GM12878 (cell line): ENCODE measurements at regions not wholly inside any gene's neighbourhood (a gene's known extent, or its start where the extent isn't known, plus 50 kb on each side); places are given as distances from the start of the nearest gene placed in this dataset.

Source experiments
- ATAC-seq: fragments of 200-7000 bp; cut with Tn5 transposase; 3 replicates; pipeline ENCODE4 v1.9.1; 2020; ENCODE audit warnings: mild to moderate bottlenecking, moderate library complexity
- BruUV-seq: library from RNA; stranded (reverse); fragments of 400-500 nt; replicated peaks from 2 replicates; lab custom pipeline; 2021; lab: Mats Ljungman, UMichigan
- CTCF ChIA-PET: fragments of 300-600 bp; sonication (Branson Sonifier 250); formaldehyde crosslinking; extraction: SDS; loops from one replicate; lab custom pipeline; 2021; ENCODE audit warnings: inconsistent platforms; lab: Yijun Ruan, JAX
- POLR2A ChIA-PET: fragments of 350-600 bp; formaldehyde crosslinking; extraction: SDS; loops from one replicate; lab custom pipeline; 2021; ENCODE audit warnings: inconsistent platforms; lab: Charles Lee
- RAD21 ChIA-PET: fragments of 300-600 bp; sonication (Branson Sonifier 250); formaldehyde crosslinking; loops from one replicate; lab custom pipeline; 2023; ENCODE audit warnings: antibody characterized with exemption; ENCODE audit not compliant: unreplicated experiment; lab: Charles Lee
- SMC1A ChIA-PET: fragments of 300-600 bp; sonication (Branson Sonifier 250); formaldehyde crosslinking; loops from one replicate; lab custom pipeline; 2023; ENCODE audit not compliant: unreplicated experiment, uncharacterized antibody; lab: Charles Lee
- DNase-seq: peaks from one replicate; pipeline ENCODE4 v3.0.0-alpha.2; 2011; ENCODE audit warnings: low read depth, low spot score
- FAIRE-seq: peaks from 3 replicates; lab custom pipeline; 2011; peaks lifted over from hg19 to GRCh38; lab: Jason Lieb, UNC
- H2AFZ ChIP-seq: 2 replicates; pipeline ENCODE4 v1.6.0; 2011; ENCODE audit warnings: low read depth, low read length, control low read depth; ENCODE audit not compliant: control insufficient read depth
- H3K27ac ChIP-seq: 2 replicates; pipeline ENCODE4 v1.5.1; 2011; ENCODE audit warnings: control low read depth; ENCODE audit not compliant: control insufficient read depth, insufficient read depth
- H3K27me3 ChIP-seq, 2 experiments: replicated peaks in 1 of 2; 2 replicates each; pipeline versions ENCODE4 v1.6.0 to v1.6.1; 2011; ENCODE audit warnings: low read length in 1 of 2; ENCODE audit not compliant: control insufficient read depth in 2 of 2, insufficient read depth in 2 of 2
- H3K36me3 ChIP-seq, 2 experiments: 2 replicates each; pipeline ENCODE4 v1.5.1; 2011; ENCODE audit warnings: low read length in 1 of 2; ENCODE audit not compliant: control insufficient read depth in 2 of 2, insufficient read depth in 2 of 2
- H3K4me1 ChIP-seq: 2 replicates; pipeline ENCODE4 v1.6.1; 2011; ENCODE audit warnings: mild to moderate bottlenecking, low read length, moderate library complexity, mixed read lengths; ENCODE audit not compliant: control insufficient read depth, insufficient read depth
- H3K4me2 ChIP-seq: 2 replicates; pipeline ENCODE4 v1.6.0; 2011; ENCODE audit warnings: control low read depth; ENCODE audit not compliant: control insufficient read depth, insufficient read depth
- H3K4me3 ChIP-seq: fragments of 200-600 bp; sonication (generic); 2 replicates; pipeline ENCODE4 v1.5.1; 2016
- H3K79me2 ChIP-seq: 2 replicates; pipeline ENCODE4 v1.6.0; 2011; ENCODE audit warnings: low read length; ENCODE audit not compliant: control insufficient read depth, insufficient read depth
- H3K9ac ChIP-seq: 2 replicates; pipeline ENCODE4 v1.8.0; 2011; ENCODE audit warnings: low read length, control low read depth, mixed read lengths; ENCODE audit not compliant: control insufficient read depth, insufficient read depth
- H3K9me3 ChIP-seq: replicated peaks from 3 replicates; pipeline ENCODE4 v1.5.1; 2011; ENCODE audit warnings: mild to moderate bottlenecking, low read length; ENCODE audit not compliant: control insufficient read depth, insufficient read depth
- H4K20me1 ChIP-seq: 2 replicates; pipeline ENCODE4 v1.6.0; 2011; ENCODE audit not compliant: control insufficient read depth, insufficient read depth
- CHD4 ChIP-seq: fragments of 200-600 bp; sonication (generic); IDR thresholded peaks from 2 replicates; pipeline ENCODE4 v1.6.1; 2016; ENCODE audit warnings: mild to moderate bottlenecking
- KLF5 ChIP-seq: fragments of 450-650 bp; IDR thresholded peaks from 2 replicates; pipeline ENCODE4 v1.6.1; 2014; ENCODE audit warnings: mild to moderate bottlenecking; ENCODE audit not compliant: partially characterized antibody
- MYB ChIP-seq: fragments of 150-350 bp; IDR thresholded peaks from 2 replicates; pipeline ENCODE4 v1.6.1; 2014; ENCODE audit warnings: mild to moderate bottlenecking, low read depth, low read length, borderline replicate concordance
- PAX8 ChIP-seq: fragments of 450-650 bp; IDR thresholded peaks from 2 replicates; pipeline ENCODE4 v1.6.1; 2017; ENCODE audit warnings: mild to moderate bottlenecking, moderate library complexity
- RAD21 ChIP-seq: IDR thresholded peaks from 2 replicates; pipeline ENCODE4 v1.6.1; 2011; ENCODE audit warnings: mild to moderate bottlenecking, low read depth, low read length, moderate library complexity; ENCODE audit not compliant: insufficient read depth
- SPI1 ChIP-seq: IDR thresholded peaks from 2 replicates; pipeline ENCODE4 v1.6.1; 2011; ENCODE audit warnings: low read depth, mild to moderate bottlenecking, low read length, moderate library complexity, borderline replicate concordance; ENCODE audit not compliant: insufficient read depth
- YY1 ChIP-seq: IDR thresholded peaks from 2 replicates; pipeline ENCODE4 v1.6.1; 2011; ENCODE audit warnings: low read depth, mild to moderate bottlenecking, low read length
- ZBED1 ChIP-seq: IDR thresholded peaks from 2 replicates; pipeline ENCODE4 v1.6.1; 2016; ENCODE audit warnings: borderline replicate concordance
- WGBS: methylation state at CpG from one replicate; pipeline ENCODE4 v1.1.6; 2016; ENCODE audit warnings: low lambda C conversion rate; ENCODE audit not compliant: insufficient replicate concordance, insufficient coverage; ENCODE audit errors: missing lambda C conversion rate; 5-methylcytosine and 5-hydroxymethylcytosine counted together
- in situ Hi-C: fragments of 300-500 bp; cut with MboI; formaldehyde crosslinking; loops from 9 replicates; pipeline ENCODE4 v1.14.3; 2018; ENCODE audit warnings: mixed read lengths
- intact Hi-C: fragments of 100-400 bp; cut with micrococcal nuclease; formaldehyde crosslinking; loops from one replicate; pipeline ENCODE4 v1.14.2; 2022; ENCODE audit not compliant: unreplicated experiment

DNA sequence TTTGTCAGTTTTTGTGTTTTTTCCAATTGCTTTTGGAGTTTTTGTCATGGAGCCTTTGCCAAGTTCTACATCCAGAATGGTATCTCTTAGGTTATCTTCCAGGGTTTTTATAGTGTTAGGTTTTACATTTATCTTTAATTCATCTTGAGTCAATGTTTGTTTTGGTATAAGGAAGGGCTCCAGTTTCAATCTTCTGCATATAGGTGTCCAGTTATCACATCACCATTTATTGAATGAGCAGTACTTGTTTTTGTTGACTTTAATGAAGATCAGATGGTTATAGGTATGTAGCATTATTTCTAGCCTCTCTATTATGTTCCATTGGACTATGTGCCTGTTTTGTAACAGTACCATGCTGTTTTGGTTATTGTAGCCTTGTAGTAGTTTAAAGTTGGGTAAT lies 1233.1 kb downstream of the PLA2G4A start:
- CTCF ChIA-PET: no interaction called here
- no peak for ATAC-seq
- H3K9me3 ChIP-seq: no peaks in the 10 kb centered on the region
- in situ Hi-C loops: no loop called here
- H3K36me3 ChIP-seq: no peaks in the 10 kb centered on the region
- RAD21 ChIA-PET: no interaction called here
- no peak overlapping the region for H3K9ac ChIP-seq
- no peak overlapping the region for H3K4me2 ChIP-seq
- no peak for FAIRE-seq
- POLR2A ChIA-PET: no interaction called here
- no peaks in the 10 kb centered on the region for H3K79me2 ChIP-seq
- SMC1A ChIA-PET: interaction anchor here (1.1 to 1.6 kb wide), 2 partner anchors 11 to 91 kb away, joined by 3 to 4 read pairs; no protein-coding TSS in a partner anchor
- H3K4me1 ChIP-seq: no peaks in the 10 kb centered on the region
- no peak for TF ChIP-seq PAX8
- TF ChIP-seq ZBED1: no peak
- TF ChIP-seq RAD21: no peak
- TF ChIP-seq SPI1: no peak
- TF ChIP-seq KLF5: no peak
- TF ChIP-seq CHD4: no peak
- no peak for TF ChIP-seq MYB
- H3K4me3 ChIP-seq: no peak overlapping the region
- H3K27me3 ChIP-seq: no peaks in the 10 kb centered on the region
- intact Hi-C loops: no loop called here
- no peaks in the 10 kb centered on the region for H4K20me1 ChIP-seq
- H2AFZ ChIP-seq: no peak overlapping the region
- no peak for DNase-seq
- BruUV-seq: no TSS peak
- no peak overlapping the region for H3K27ac ChIP-seq

GRCh38 chr1:188062456-188062855 lies 1233.7 kb downstream of the PLA2G4A start:
- H3K9me3 ChIP-seq: no peaks in the 10 kb centered on the region
- no peaks in the 10 kb centered on the region for H3K27me3 ChIP-seq
- intact Hi-C loops: no loop called here
- ChIA-PET SMC1A (interaction anchor here (1.2 kb wide), 1 partner anchor 13 kb away, joined by 3 read pairs; no protein-coding TSS in a partner anchor), POLR2A (no interaction called here), RAD21 (no interaction called here), CTCF (no interaction called here)
- in situ Hi-C loops: no loop called here
- H3K36me3 ChIP-seq: no peaks in the 10 kb centered on the region
- WGBS: 0% methylated on average over 1 of the region's 1 CpG
- H3K4me1 ChIP-seq: no peaks in the 10 kb centered on the region
- H3K4me3 ChIP-seq: no peak overlapping the region
- no peak for TF ChIP-seq YY1
- no peak overlapping the region for H2AFZ ChIP-seq
- no peaks in the 10 kb centered on the region for H4K20me1 ChIP-seq
- FAIRE-seq: no peak
- no peak overlapping the region for H3K9ac ChIP-seq
- DNase-seq: no peak
- H3K27ac ChIP-seq: no peak overlapping the region
- no peak overlapping the region for H3K4me2 ChIP-seq
- no TSS peak for BruUV-seq
- no peak for ATAC-seq
- H3K79me2 ChIP-seq: no peaks in the 10 kb centered on the region
